ENCODE measurements at regions not wholly inside any gene's neighbourhood (a gene's known extent, or its start where the extent isn't known, plus 50 kb on each side); places are given as distances from the start of the nearest gene placed in this dataset.

- intact Hi-C loops (cut with micrococcal nuclease; ENCODE audit: unreplicated experiment), result loop anchor here (10.0 kb wide), 1 partner anchor 65 kb away; no protein-coding TSS in a partner anchor
- Histone ChIP-seq H3K27ac (ENCODE audit: low read depth, low read length, poor library complexity, severe bottlenecking) (no peak overlapping the region), H3K4me1 (ENCODE audit: insufficient read depth, low read length, poor library complexity, severe bottlenecking) (no peaks in the 10 kb centered on the region), H3K4me3 (ENCODE audit: low read depth, low read length, poor library complexity, severe bottlenecking) (no peak overlapping the region), H3K9me3 (ENCODE audit: low read length) (no peaks in the 10 kb centered on the region), H4K20me1 (ENCODE audit: insufficient read depth, low read length) (no peaks in the 10 kb centered on the region), H3K79me2 (ENCODE audit: insufficient read depth, low read depth, low read length) (no peaks in the 10 kb centered on the region), H3K36me3 (ENCODE audit: insufficient read depth, low read length) (no peaks in the 10 kb centered on the region), H3K9me2 (ENCODE audit: insufficient read depth, low read length) (no peaks in the 10 kb centered on the region), H2AFZ (ENCODE audit: low read length) (no peak overlapping the region), H3K4me2 (ENCODE audit: low read length) (no peak overlapping the region; the same call in 1 of the 2 replicates)
- no peak for DNase-seq (ENCODE audit: low spot score)
- ChIA-PET POLR2A (no interaction called here), CTCF (ENCODE audit: unreplicated experiment) (no interaction called here)
- BruUV-seq (replicated peaks), result no TSS peak
- TF ChIP-seq EZH2phosphoT487 (IDR thresholded peaks at IDR 0.05; ENCODE audit: borderline replicate concordance, low read depth, low read length), result no peak
- TF ChIP-seq, protein P1, sequence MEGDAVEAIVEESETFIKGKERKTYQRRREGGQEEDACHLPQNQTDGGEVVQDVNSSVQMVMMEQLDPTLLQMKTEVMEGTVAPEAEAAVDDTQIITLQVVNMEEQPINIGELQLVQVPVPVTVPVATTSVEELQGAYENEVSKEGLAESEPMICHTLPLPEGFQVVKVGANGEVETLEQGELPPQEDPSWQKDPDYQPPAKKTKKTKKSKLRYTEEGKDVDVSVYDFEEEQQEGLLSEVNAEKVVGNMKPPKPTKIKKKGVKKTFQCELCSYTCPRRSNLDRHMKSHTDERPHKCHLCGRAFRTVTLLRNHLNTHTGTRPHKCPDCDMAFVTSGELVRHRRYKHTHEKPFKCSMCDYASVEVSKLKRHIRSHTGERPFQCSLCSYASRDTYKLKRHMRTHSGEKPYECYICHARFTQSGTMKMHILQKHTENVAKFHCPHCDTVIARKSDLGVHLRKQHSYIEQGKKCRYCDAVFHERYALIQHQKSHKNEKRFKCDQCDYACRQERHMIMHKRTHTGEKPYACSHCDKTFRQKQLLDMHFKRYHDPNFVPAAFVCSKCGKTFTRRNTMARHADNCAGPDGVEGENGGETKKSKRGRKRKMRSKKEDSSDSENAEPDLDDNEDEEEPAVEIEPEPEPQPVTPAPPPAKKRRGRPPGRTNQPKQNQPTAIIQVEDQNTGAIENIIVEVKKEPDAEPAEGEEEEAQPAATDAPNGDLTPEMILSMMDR (conservative IDR thresholded peaks at IDR 0.05; ENCODE audit: low read length), result no peak
Measured at GRCh38 chr22:46079861-46080821, 70.2 kb upstream of the PPARA start.

GRCh38 chr22:46081036-46081830 is 69.1 kb upstream of the PPARA start:
- H3K79me2 ChIP-seq (ENCODE audit: insufficient read depth, low read depth, low read length), result no peaks in the 10 kb centered on the region
- no peaks in the 10 kb centered on the region for H4K20me1 ChIP-seq (ENCODE audit: insufficient read depth, low read length)
- no peak for DNase-seq (ENCODE audit: low spot score)
- no peaks in the 10 kb centered on the region for H3K4me1 ChIP-seq (ENCODE audit: insufficient read depth, low read length, poor library complexity, severe bottlenecking)
- no peaks in the 10 kb centered on the region for H3K9me2 ChIP-seq (ENCODE audit: insufficient read depth, low read length)
- no peaks in the 10 kb centered on the region for H3K9me3 ChIP-seq (ENCODE audit: low read length)
- no peak overlapping the region for H2AFZ ChIP-seq (ENCODE audit: low read length)
- H3K4me3 ChIP-seq (ENCODE audit: low read depth, low read length, poor library complexity, severe bottlenecking), result no peak overlapping the region
- ChIA-PET POLR2A (no interaction called here), CTCF (ENCODE audit: unreplicated experiment) (no interaction called here)
- H3K36me3 ChIP-seq (ENCODE audit: insufficient read depth, low read length), result no peaks in the 10 kb centered on the region
- intact Hi-C loops (cut with micrococcal nuclease; ENCODE audit: unreplicated experiment), result no loop called here
- no TSS peak for BruUV-seq (replicated peaks)
- no peak overlapping the region; the same call in 1 of the 2 replicates for H3K4me2 ChIP-seq (ENCODE audit: low read length)
- H3K27ac ChIP-seq (ENCODE audit: low read depth, low read length, poor library complexity, severe bottlenecking), result no peak overlapping the region
- TF ChIP-seq EZH2phosphoT487 (IDR thresholded peaks at IDR 0.05; ENCODE audit: borderline replicate concordance, low read depth, low read length), result no peak
- TF ChIP-seq, protein P1 (conservative IDR thresholded peaks at IDR 0.05; ENCODE audit: low read length), result no peak

Measured in OCI-LY7 (cell line).